ENCODE measurements at regions not wholly inside any gene's neighbourhood (a gene's known extent, or its start where the extent isn't known, plus 50 kb on each side); places are given as distances from the start of the nearest gene placed in this dataset.
A peak's percentile ranks its signal among the peaks of the same experiment; 100 is the strongest.

DNA sequence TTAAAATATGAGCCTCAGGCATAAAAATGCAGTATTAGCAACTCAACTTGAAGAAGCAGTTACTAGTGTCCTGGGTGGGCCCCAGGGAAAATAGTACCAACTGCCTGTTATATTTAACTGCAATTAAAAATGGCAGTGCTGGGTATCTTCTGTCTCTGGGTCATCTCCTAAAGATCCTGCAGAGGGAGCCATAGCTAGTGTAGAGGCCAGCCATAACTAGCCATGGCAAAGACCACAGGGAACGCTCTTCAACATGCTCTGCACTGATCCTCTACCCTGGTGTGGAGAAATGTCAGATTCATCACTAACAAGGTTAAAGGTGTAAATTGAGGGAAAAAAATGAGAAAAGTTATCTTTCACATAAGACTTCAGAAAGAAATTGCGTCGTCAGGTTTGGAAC lies 181.3 kb downstream of the SNRPN start:
- Histone ChIP-seq H2BK5ac (ENCODE audit: low read depth, low read length, poor library complexity, severe bottlenecking) (no peak overlapping the region), H3K23ac (ENCODE audit: low read length in 2 of 2) (no peak overlapping the region), H2BK120ac (ENCODE audit: low read depth, low read length) (no peak overlapping the region), H4K8ac (ENCODE audit: low read length) (no peak overlapping the region), H3K4ac (ENCODE audit: low read depth in 1 of 2, low read length in 2 of 2) (no peak overlapping the region), H3K4me3 (ENCODE audit: insufficient read depth in 1 of 2, low read depth in 1 of 2, low read length in 2 of 2) (no peak overlapping the region), H3K18ac (ENCODE audit: low read depth in 1 of 2, low read length in 2 of 2) (no peak overlapping the region), H3K4me2 (ENCODE audit: low read length, poor library complexity, severe bottlenecking) (no peak overlapping the region), H3K14ac (ENCODE audit: low read length in 2 of 2) (no peak overlapping the region), H3K9ac (ENCODE audit: low read length) (no peak overlapping the region), H2BK12ac (ENCODE audit: low read length in 2 of 2) (no peak overlapping the region), H2AK5ac (ENCODE audit: low read length, severe bottlenecking) (no peak overlapping the region), H3K27ac (ENCODE audit: low read length, poor library complexity, severe bottlenecking) (no peak overlapping the region), H2BK15ac (ENCODE audit: low read depth, poor library complexity, severe bottlenecking) (no peak overlapping the region), H3K27me3 (ENCODE audit: control insufficient read depth in 1 of 2, insufficient read depth in 1 of 2, low read length in 2 of 2) (no peaks in the 10 kb centered on the region), H3K9me3 (ENCODE audit: control insufficient read depth, low read length) (peaks cover 4% of the 10 kb centered on the region), H3K36me3 (ENCODE audit: control insufficient read depth in 1 of 2, insufficient read depth in 2 of 2, low read depth in 1 of 2, low read length in 2 of 2) (no peaks in the 10 kb centered on the region), H3K4me1 (ENCODE audit: control insufficient read depth, insufficient read depth, low read depth, low read length) (no peaks in the 10 kb centered on the region), H4K91ac (ENCODE audit: low read length) (no peak overlapping the region), H2AFZ (ENCODE audit: low read depth, low read length) (no peak overlapping the region), H3K79me1 (replicated peaks; ENCODE audit: low read length, poor library complexity, severe bottlenecking) (no peaks in the 10 kb centered on the region)
- peak; percentile 8 for DNase-seq
- 70% methylated on average over 1 of the region's 3 CpGs for WGBS

- no peaks in the 10 kb centered on the region for H3K27me3 ChIP-seq (ENCODE audit: control insufficient read depth in 1 of 2, insufficient read depth in 1 of 2, low read length in 2 of 2)
- H3K4me1 ChIP-seq (ENCODE audit: control insufficient read depth, insufficient read depth, low read depth, low read length), result no peaks in the 10 kb centered on the region
- no peak overlapping the region for H3K27ac ChIP-seq (ENCODE audit: low read length, poor library complexity, severe bottlenecking)
- no peak overlapping the region for H3K18ac ChIP-seq (ENCODE audit: low read depth in 1 of 2, low read length in 2 of 2)
- no peak overlapping the region for H4K91ac ChIP-seq (ENCODE audit: low read length)
- peaks cover 4% of the 10 kb centered on the region for H3K9me3 ChIP-seq (ENCODE audit: control insufficient read depth, low read length)
- H3K14ac ChIP-seq (ENCODE audit: low read length in 2 of 2), result no peak overlapping the region
- H4K8ac ChIP-seq (ENCODE audit: low read length), result no peak overlapping the region
- no peak overlapping the region for H2AK5ac ChIP-seq (ENCODE audit: low read length, severe bottlenecking)
- H2BK15ac ChIP-seq (ENCODE audit: low read depth, poor library complexity, severe bottlenecking), result no peak overlapping the region
- H2BK120ac ChIP-seq (ENCODE audit: low read depth, low read length), result no peak overlapping the region
- no peak overlapping the region for H3K4ac ChIP-seq (ENCODE audit: low read depth in 1 of 2, low read length in 2 of 2)
- no peaks in the 10 kb centered on the region for H3K36me3 ChIP-seq (ENCODE audit: control insufficient read depth in 1 of 2, insufficient read depth in 2 of 2, low read depth in 1 of 2, low read length in 2 of 2)
- H3K79me1 ChIP-seq (replicated peaks; ENCODE audit: low read length, poor library complexity, severe bottlenecking), result no peaks in the 10 kb centered on the region
- H2AFZ ChIP-seq (ENCODE audit: low read depth, low read length), result no peak overlapping the region
- H3K4me2 ChIP-seq (ENCODE audit: low read length, poor library complexity, severe bottlenecking), result no peak overlapping the region
- no peak overlapping the region for H3K23ac ChIP-seq (ENCODE audit: low read length in 2 of 2)
- no peak overlapping the region for H2BK5ac ChIP-seq (ENCODE audit: low read depth, low read length, poor library complexity, severe bottlenecking)
- H3K9ac ChIP-seq (ENCODE audit: low read length), result no peak overlapping the region
- 55% methylated on average over 4 of the region's 5 CpGs for WGBS
- no peak overlapping the region for H3K4me3 ChIP-seq (ENCODE audit: insufficient read depth in 1 of 2, low read depth in 1 of 2, low read length in 2 of 2)
- DNase-seq, result no peak
- H2BK12ac ChIP-seq (ENCODE audit: low read length in 2 of 2), result no peak overlapping the region
Observed at GRCh38 chr15:25137013-25137412, 182.2 kb downstream of the SNRPN start.

GRCh38 chr15:25169318-25169717 lies 214.5 kb downstream of the SNRPN start:
- Histone ChIP-seq H3K4me1 (ENCODE audit: control insufficient read depth, insufficient read depth, low read depth, low read length) (no peaks in the 10 kb centered on the region), H3K27ac (ENCODE audit: low read length, poor library complexity, severe bottlenecking) (no peak overlapping the region), H4K8ac (ENCODE audit: low read length) (no peak overlapping the region), H3K9ac (ENCODE audit: low read length) (no peak overlapping the region), H2BK5ac (ENCODE audit: low read depth, low read length, poor library complexity, severe bottlenecking) (no peak overlapping the region), H3K4me3 (ENCODE audit: insufficient read depth in 1 of 2, low read depth in 1 of 2, low read length in 2 of 2) (peak overlapping the region in 1 of 2 experiments; percentile 42), H2BK12ac (ENCODE audit: low read length in 2 of 2) (no peak overlapping the region), H3K18ac (ENCODE audit: low read depth in 1 of 2, low read length in 2 of 2) (no peak overlapping the region), H3K4me2 (ENCODE audit: low read length, poor library complexity, severe bottlenecking) (no peak overlapping the region), H2BK120ac (ENCODE audit: low read depth, low read length) (no peak overlapping the region), H3K79me1 (replicated peaks; ENCODE audit: low read length, poor library complexity, severe bottlenecking) (no peaks in the 10 kb centered on the region), H3K9me3 (ENCODE audit: control insufficient read depth, low read length) (peaks cover 30% of the 10 kb centered on the region), H2AFZ (ENCODE audit: low read depth, low read length) (no peak overlapping the region), H3K4ac (ENCODE audit: low read depth in 1 of 2, low read length in 2 of 2) (no peak overlapping the region), H3K23ac (ENCODE audit: low read length in 2 of 2) (no peak overlapping the region), H3K36me3 (ENCODE audit: control insufficient read depth in 1 of 2, insufficient read depth in 2 of 2, low read depth in 1 of 2, low read length in 2 of 2) (no peaks in the 10 kb centered on the region), H3K14ac (ENCODE audit: low read length in 2 of 2) (no peak overlapping the region), H4K91ac (ENCODE audit: low read length) (no peak overlapping the region), H3K27me3 (ENCODE audit: control insufficient read depth in 1 of 2, insufficient read depth in 1 of 2, low read length in 2 of 2) (no peaks in the 10 kb centered on the region), H2BK15ac (ENCODE audit: low read depth, poor library complexity, severe bottlenecking) (no peak overlapping the region), H2AK5ac (ENCODE audit: low read length, severe bottlenecking) (no peak overlapping the region)
- no peak for DNase-seq
- WGBS, result 88% methylated on average over 13 of the region's 15 CpGs

- Histone ChIP-seq H3K9ac (ENCODE audit: low read length) (no peak overlapping the region), H3K18ac (ENCODE audit: low read depth in 1 of 2, low read length in 2 of 2) (no peak overlapping the region), H3K27ac (ENCODE audit: low read length, poor library complexity, severe bottlenecking) (no peak overlapping the region), H4K91ac (ENCODE audit: low read length) (no peak overlapping the region), H3K14ac (ENCODE audit: low read length in 2 of 2) (no peak overlapping the region), H3K4me3 (ENCODE audit: insufficient read depth in 1 of 2, low read depth in 1 of 2, low read length in 2 of 2) (no peak overlapping the region), H2AK5ac (ENCODE audit: low read length, severe bottlenecking) (no peak overlapping the region), H3K36me3 (ENCODE audit: control insufficient read depth in 1 of 2, insufficient read depth in 2 of 2, low read depth in 1 of 2, low read length in 2 of 2) (no peaks in the 10 kb centered on the region), H2AFZ (ENCODE audit: low read depth, low read length) (no peak overlapping the region), H2BK12ac (ENCODE audit: low read length in 2 of 2) (no peak overlapping the region), H2BK120ac (ENCODE audit: low read depth, low read length) (no peak overlapping the region), H3K9me3 (ENCODE audit: control insufficient read depth, low read length) (peaks cover 24% of the 10 kb centered on the region), H3K27me3 (ENCODE audit: control insufficient read depth in 1 of 2, insufficient read depth in 1 of 2, low read length in 2 of 2) (no peaks in the 10 kb centered on the region), H3K4me2 (ENCODE audit: low read length, poor library complexity, severe bottlenecking) (no peak overlapping the region), H3K23ac (ENCODE audit: low read length in 2 of 2) (no peak overlapping the region), H3K79me1 (replicated peaks; ENCODE audit: low read length, poor library complexity, severe bottlenecking) (no peaks in the 10 kb centered on the region), H3K4ac (ENCODE audit: low read depth in 1 of 2, low read length in 2 of 2) (no peak overlapping the region), H2BK15ac (ENCODE audit: low read depth, poor library complexity, severe bottlenecking) (no peak overlapping the region), H2BK5ac (ENCODE audit: low read depth, low read length, poor library complexity, severe bottlenecking) (no peak overlapping the region), H4K8ac (ENCODE audit: low read length) (no peak overlapping the region), H3K4me1 (ENCODE audit: control insufficient read depth, insufficient read depth, low read depth, low read length) (no peaks in the 10 kb centered on the region)
- 87% methylated on average over 19 of the region's 19 CpGs for WGBS
- DNase-seq, result no peak
Observed at GRCh38 chr15:25170113-25170731, 215.4 kb downstream of the SNRPN start.
